GM23338 (cell line): ENCODE measurements at regions not wholly inside any gene's neighbourhood (a gene's known extent, or its start where the extent isn't known, plus 50 kb on each side); places are given as distances from the start of the nearest gene placed in this dataset.

Experiments
- ATAC-seq: fragments of 200-7000 bp; cut with Tn5 transposase; 3 replicates; pipeline ENCODE4 v1.9.1; 2020
- DNase-seq: peaks from one replicate; pipeline ENCODE4 v3.0.0-alpha.2; 2015; ENCODE audit warnings: low spot score
- H2AFZ ChIP-seq: fragments of 200-600 bp; sonication (generic); 2 replicates; pipeline ENCODE4 v1.8.0; 2016; ENCODE audit warnings: antibody characterized with exemption, mild to moderate bottlenecking, moderate library complexity
- H3F3A ChIP-seq: fragments of 200-600 bp; sonication (generic); replicated peaks from 2 replicates; pipeline ENCODE4 v1.8.0; 2017; ENCODE audit warnings: antibody characterized with exemption, mixed run types, low read depth
- H3K27ac ChIP-seq: fragments of 200-600 bp; sonication (generic); 2 replicates; pipeline ENCODE4 v1.6.1; 2016; ENCODE audit warnings: low read depth
- H3K27me3 ChIP-seq: fragments of 200-600 bp; sonication (generic); 2 replicates; pipeline ENCODE4 v1.8.0; 2016; ENCODE audit warnings: mild to moderate bottlenecking, mixed run types, moderate library complexity; ENCODE audit not compliant: insufficient read depth
- H3K36me3 ChIP-seq: fragments of 200-600 bp; sonication (generic); 2 replicates; pipeline ENCODE4 v1.8.0; 2016; ENCODE audit warnings: mild to moderate bottlenecking; ENCODE audit not compliant: insufficient read depth
- H3K4me1 ChIP-seq: fragments of 200-600 bp; sonication (generic); 2 replicates; pipeline ENCODE4 v1.8.0; 2016; ENCODE audit warnings: mild to moderate bottlenecking, moderate library complexity; ENCODE audit not compliant: insufficient read depth
- H3K4me2 ChIP-seq: fragments of 200-600 bp; sonication (generic); 2 replicates; pipeline ENCODE4 v1.7.1; 2017; ENCODE audit warnings: mixed run types
- H3K4me3 ChIP-seq: fragments of 200-600 bp; sonication (generic); 2 replicates; pipeline ENCODE4 v1.6.1; 2016; ENCODE audit warnings: mixed run types
- H3K79me2 ChIP-seq: fragments of 200-600 bp; sonication (generic); replicated peaks from 2 replicates; pipeline ENCODE4 v1.8.0; 2017; ENCODE audit warnings: mild to moderate bottlenecking; ENCODE audit not compliant: insufficient read depth
- H3K9me2 ChIP-seq: fragments of 200-600 bp; sonication (generic); 2 replicates; pipeline ENCODE4 v1.8.0; 2017; ENCODE audit not compliant: insufficient read depth
- H4K20me1 ChIP-seq: fragments of 200-600 bp; sonication (generic); replicated peaks from 2 replicates; pipeline ENCODE4 v1.8.0; 2017; ENCODE audit warnings: mild to moderate bottlenecking; ENCODE audit not compliant: insufficient read depth
- H3K27ac Mint-ChIP-seq: 2 replicates; pipeline ENCODE4 v1.8.0; 2020; ENCODE audit warnings: inconsistent platforms, mild to moderate bottlenecking, moderate library complexity, mixed read lengths
- H3K27me3 Mint-ChIP-seq: 3 replicates; pipeline ENCODE4 v1.8.0; 2022; ENCODE audit warnings: low read depth, mild to moderate bottlenecking, moderate library complexity, mixed read lengths, inconsistent platforms; ENCODE audit not compliant: insufficient read depth, poor library complexity
- H3K36me3 Mint-ChIP-seq: 3 replicates; pipeline ENCODE4 v1.8.0; 2021; ENCODE audit warnings: low read depth, mild to moderate bottlenecking, inconsistent platforms, moderate library complexity, mixed read lengths
- H3K4me1 Mint-ChIP-seq: 3 replicates; pipeline ENCODE4 v1.8.0; 2020; ENCODE audit warnings: mild to moderate bottlenecking, inconsistent platforms, mixed read lengths
- H3K4me3 Mint-ChIP-seq: 3 replicates; pipeline ENCODE4 v1.8.0; 2021; ENCODE audit warnings: moderate library complexity, mild to moderate bottlenecking, inconsistent platforms, mixed read lengths
- H3K9me3 Mint-ChIP-seq: 3 replicates; pipeline ENCODE4 v1.8.0; 2020; ENCODE audit warnings: moderate library complexity, mild to moderate bottlenecking, inconsistent platforms, mixed read lengths
- CREB1 ChIP-seq: fragments of 250-450 bp; sonication (Bioruptor Pico); IDR thresholded peaks from 2 replicates; pipeline ENCODE4 v1.5.0; 2020; ENCODE audit warnings: low read depth, mild to moderate bottlenecking, moderate library complexity
- CTCF ChIP-seq, 2 experiments: fragments of 200-600 bp in 1 of 2; sonication (generic) in 1 of 2; conservative IDR thresholded peaks; 2 replicates each; pipeline versions ENCODE4 v1.5.1 to v1.6.1; 2016 to 2017; ENCODE audit warnings: antibody characterized with exemption in 2 of 2, low read depth in 2 of 2, mild to moderate bottlenecking in 2 of 2, moderate library complexity in 1 of 2
- ETS1 ChIP-seq: IDR thresholded peaks from 2 replicates; pipeline ENCODE4 v1.6.1; 2016; ENCODE audit warnings: antibody characterized with exemption
- JUNB ChIP-seq: IDR thresholded peaks from one replicate; pipeline ENCODE4 v1.6.1; 2016; ENCODE audit warnings: antibody characterized with exemption; ENCODE audit not compliant: unreplicated experiment
- POLR2AphosphoS5 ChIP-seq: IDR thresholded peaks from 2 replicates; pipeline ENCODE4 v1.6.1; 2016; ENCODE audit warnings: antibody characterized with exemption, low read depth
- REST ChIP-seq: IDR thresholded peaks from one replicate; pipeline ENCODE4 v1.6.1; 2018; ENCODE audit warnings: antibody characterized with exemption; ENCODE audit not compliant: unreplicated experiment
- STAT1 ChIP-seq: IDR thresholded peaks from one replicate; pipeline ENCODE4 v1.6.1; 2016; ENCODE audit warnings: antibody characterized with exemption; ENCODE audit not compliant: unreplicated experiment
- ZNF114 ChIP-seq: fragments of 250-450 bp; sonication (Bioruptor Pico); IDR thresholded peaks from 2 replicates; pipeline ENCODE4 v1.5.0; 2020; ENCODE audit warnings: mild to moderate bottlenecking, moderate library complexity
- TF ChIP-seq, protein P1 (sequence below): fragments of 250-450 bp; sonication (Bioruptor Pico); IDR thresholded peaks from 2 replicates; pipeline ENCODE4 v1.5.0; 2020; ENCODE audit warnings: mild to moderate bottlenecking, moderate library complexity

GRCh38 chr5:60287174-60287771 is 393.7 kb upstream of the PDE4D start:
- Histone ChIP-seq H3K27ac (no peak overlapping the region), H3F3A (no peaks in the 10 kb centered on the region), H3K79me2 (no peaks in the 10 kb centered on the region), H3K4me2 (no peak overlapping the region), H3K4me3 (no peak overlapping the region), H3K9me2 (no peaks in the 10 kb centered on the region), H3K4me1 (no peaks in the 10 kb centered on the region), H4K20me1 (no peaks in the 10 kb centered on the region), H3K27me3 (no peaks in the 10 kb centered on the region), H3K36me3 (no peaks in the 10 kb centered on the region), H2AFZ (no peak overlapping the region)
- H3K4me1 Mint-ChIP-seq = no peaks in the 10 kb centered on the region
- ATAC-seq (peak; percentile 97), DNase-seq (peak; percentile 95)
- no peak overlapping the region for H3K27ac Mint-ChIP-seq
- no peak overlapping the region for H3K4me3 Mint-ChIP-seq
- H3K36me3 Mint-ChIP-seq = no peaks in the 10 kb centered on the region
- no peaks in the 10 kb centered on the region for H3K9me3 Mint-ChIP-seq
- no peaks in the 10 kb centered on the region for H3K27me3 Mint-ChIP-seq
- TF ChIP-seq CTCF (conservative IDR thresholded peaks at IDR 0.05; ENCODE audit: low read depth in 2 of 2) (peak; percentile 98), STAT1 (no peak), CREB1 (CRISPR knock-in tag) (peak; percentile 29; the same call in 1 of the 2 replicates)

DNA sequence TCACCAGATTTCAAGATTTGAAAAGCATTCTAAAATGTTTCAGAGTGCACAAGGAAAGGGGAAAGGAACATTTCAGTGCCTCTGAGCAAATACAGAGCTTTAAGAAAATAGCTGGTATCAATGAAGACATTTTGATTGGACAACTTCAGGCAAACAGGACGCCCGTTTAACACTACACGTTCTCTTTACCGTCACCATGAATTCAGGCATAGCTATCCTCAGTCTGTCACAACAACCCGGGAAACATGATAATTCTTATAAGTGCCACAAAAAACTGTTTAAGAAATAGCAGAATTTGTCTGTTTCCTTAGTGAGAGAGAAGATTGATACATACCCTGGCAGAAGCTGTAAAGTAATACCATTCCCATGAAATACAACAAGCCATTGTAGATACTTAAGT is 392.4 kb upstream of the PDE4D start:
- Histone ChIP-seq H3K4me3 (no peak overlapping the region), H3F3A (no peaks in the 10 kb centered on the region), H4K20me1 (no peaks in the 10 kb centered on the region), H3K27ac (no peak overlapping the region), H3K4me2 (no peak overlapping the region), H2AFZ (no peak overlapping the region), H3K36me3 (no peaks in the 10 kb centered on the region), H3K79me2 (no peaks in the 10 kb centered on the region), H3K4me1 (no peaks in the 10 kb centered on the region), H3K27me3 (no peaks in the 10 kb centered on the region), H3K9me2 (no peaks in the 10 kb centered on the region)
- no peaks in the 10 kb centered on the region for H3K9me3 Mint-ChIP-seq
- no peaks in the 10 kb centered on the region for H3K4me1 Mint-ChIP-seq
- DNase-seq = no peak
- no peak overlapping the region for H3K27ac Mint-ChIP-seq
- H3K27me3 Mint-ChIP-seq = no peaks in the 10 kb centered on the region
- no peak overlapping the region for H3K4me3 Mint-ChIP-seq
- ATAC-seq = no peak
- H3K36me3 Mint-ChIP-seq = no peaks in the 10 kb centered on the region
- no peak for TF ChIP-seq ETS1
- no peak for TF ChIP-seq POLR2AphosphoS5
- no peak for TF ChIP-seq REST
- TF ChIP-seq STAT1 = no peak
- TF ChIP-seq ZNF114 (CRISPR knock-in tag) = no peak
- TF ChIP-seq CREB1 (CRISPR knock-in tag) = no peak
- TF ChIP-seq, protein P1, sequence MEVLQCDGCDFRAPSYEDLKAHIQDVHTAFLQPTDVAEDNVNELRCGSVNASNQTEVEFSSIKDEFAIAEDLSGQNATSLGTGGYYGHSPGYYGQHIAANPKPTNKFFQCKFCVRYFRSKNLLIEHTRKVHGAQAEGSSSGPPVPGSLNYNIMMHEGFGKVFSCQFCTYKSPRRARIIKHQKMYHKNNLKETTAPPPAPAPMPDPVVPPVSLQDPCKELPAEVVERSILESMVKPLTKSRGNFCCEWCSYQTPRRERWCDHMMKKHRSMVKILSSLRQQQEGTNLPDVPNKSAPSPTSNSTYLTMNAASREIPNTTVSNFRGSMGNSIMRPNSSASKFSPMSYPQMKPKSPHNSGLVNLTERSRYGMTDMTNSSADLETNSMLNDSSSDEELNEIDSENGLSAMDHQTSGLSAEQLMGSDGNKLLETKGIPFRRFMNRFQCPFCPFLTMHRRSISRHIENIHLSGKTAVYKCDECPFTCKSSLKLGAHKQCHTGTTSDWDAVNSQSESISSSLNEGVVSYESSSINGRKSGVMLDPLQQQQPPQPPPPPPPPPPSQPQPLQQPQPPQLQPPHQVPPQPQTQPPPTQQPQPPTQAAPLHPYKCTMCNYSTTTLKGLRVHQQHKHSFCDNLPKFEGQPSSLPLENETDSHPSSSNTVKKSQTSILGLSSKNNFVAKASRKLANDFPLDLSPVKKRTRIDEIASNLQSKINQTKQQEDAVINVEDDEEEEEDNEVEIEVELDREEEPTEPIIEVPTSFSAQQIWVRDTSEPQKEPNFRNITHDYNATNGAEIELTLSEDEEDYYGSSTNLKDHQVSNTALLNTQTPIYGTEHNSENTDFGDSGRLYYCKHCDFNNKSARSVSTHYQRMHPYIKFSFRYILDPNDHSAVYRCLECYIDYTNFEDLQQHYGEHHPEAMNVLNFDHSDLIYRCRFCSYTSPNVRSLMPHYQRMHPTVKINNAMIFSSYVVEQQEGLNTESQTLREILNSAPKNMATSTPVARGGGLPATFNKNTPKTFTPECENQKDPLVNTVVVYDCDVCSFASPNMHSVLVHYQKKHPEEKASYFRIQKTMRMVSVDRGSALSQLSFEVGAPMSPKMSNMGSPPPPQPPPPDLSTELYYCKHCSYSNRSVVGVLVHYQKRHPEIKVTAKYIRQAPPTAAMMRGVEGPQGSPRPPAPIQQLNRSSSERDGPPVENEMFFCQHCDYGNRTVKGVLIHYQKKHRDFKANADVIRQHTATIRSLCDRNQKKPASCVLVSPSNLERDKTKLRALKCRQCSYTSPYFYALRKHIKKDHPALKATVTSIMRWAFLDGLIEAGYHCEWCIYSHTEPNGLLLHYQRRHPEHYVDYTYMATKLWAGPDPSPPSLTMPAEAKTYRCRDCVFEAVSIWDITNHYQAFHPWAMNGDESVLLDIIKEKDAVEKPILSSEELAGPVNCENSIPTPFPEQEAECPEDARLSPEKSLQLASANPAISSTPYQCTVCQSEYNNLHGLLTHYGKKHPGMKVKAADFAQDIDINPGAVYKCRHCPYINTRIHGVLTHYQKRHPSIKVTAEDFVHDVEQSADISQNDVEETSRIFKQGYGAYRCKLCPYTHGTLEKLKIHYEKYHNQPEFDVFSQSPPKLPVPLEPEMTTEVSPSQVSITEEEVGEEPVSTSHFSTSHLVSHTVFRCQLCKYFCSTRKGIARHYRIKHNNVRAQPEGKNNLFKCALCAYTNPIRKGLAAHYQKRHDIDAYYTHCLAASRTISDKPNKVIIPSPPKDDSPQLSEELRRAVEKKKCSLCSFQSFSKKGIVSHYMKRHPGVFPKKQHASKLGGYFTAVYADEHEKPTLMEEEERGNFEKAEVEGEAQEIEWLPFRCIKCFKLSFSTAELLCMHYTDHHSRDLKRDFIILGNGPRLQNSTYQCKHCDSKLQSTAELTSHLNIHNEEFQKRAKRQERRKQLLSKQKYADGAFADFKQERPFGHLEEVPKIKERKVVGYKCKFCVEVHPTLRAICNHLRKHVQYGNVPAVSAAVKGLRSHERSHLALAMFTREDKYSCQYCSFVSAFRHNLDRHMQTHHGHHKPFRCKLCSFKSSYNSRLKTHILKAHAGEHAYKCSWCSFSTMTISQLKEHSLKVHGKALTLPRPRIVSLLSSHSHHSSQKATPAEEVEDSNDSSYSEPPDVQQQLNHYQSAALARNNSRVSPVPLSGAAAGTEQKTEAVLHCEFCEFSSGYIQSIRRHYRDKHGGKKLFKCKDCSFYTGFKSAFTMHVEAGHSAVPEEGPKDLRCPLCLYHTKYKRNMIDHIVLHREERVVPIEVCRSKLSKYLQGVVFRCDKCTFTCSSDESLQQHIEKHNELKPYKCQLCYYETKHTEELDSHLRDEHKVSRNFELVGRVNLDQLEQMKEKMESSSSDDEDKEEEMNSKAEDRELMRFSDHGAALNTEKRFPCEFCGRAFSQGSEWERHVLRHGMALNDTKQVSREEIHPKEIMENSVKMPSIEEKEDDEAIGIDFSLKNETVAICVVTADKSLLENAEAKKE = no peak
- no peak for TF ChIP-seq JUNB
